ENCODE measurements at regions not wholly inside any gene's neighbourhood (a gene's known extent, or its start where the extent isn't known, plus 50 kb on each side); places are given as distances from the start of the nearest gene placed in this dataset.
"Not testable (repeated sequence)": the region's sequence is repeated elsewhere in the genome, so short reads cannot be mapped to it uniquely, and the experiment has no call there.

DNA sequence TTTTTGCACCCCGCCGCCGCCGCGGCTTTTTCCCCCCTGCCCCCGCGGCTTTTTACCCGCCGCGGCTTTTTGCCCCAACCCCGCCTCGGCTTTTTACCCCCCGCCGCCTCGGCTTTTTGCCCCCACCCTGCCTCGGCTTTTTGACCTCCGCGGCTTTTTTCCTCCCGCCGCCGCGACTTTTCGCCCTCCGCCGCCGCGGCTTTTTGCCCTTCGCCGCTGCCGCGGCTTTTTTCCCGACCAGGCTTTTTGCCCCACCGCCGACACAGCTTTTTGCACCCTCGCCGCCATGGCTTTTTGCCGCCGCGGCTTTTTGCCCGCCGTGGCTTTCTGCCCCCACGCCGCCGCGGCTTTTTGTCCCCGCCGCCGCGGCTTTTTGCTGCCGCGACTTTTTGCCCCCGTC is 137.0 kb upstream of the TP53TG3D start:
- no peak for DNase-seq (ENCODE audit: low read depth in 2 of 2)

DNA sequence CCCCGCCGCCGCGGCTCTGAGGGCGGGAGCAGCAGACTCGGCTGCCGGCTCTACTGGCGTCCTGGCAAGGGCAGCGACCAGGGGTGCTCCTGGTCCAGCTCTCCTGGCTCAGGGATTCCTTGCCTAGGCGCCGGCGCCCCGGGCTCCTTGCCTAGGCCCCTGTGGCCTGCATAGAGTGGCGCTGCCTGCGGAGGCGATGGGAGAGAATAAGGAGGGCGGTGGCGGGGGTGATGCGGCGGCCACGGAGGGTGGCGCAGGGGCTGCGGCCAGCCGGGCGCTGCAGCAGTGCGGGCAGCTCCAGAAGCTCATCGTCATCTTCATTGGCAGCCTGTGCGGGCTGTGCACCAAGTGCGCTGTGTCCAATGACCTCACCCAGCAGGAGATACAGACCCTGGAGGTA is 136.6 kb upstream of the TP53TG3D start:
- not testable (repeated sequence) for DNase-seq (ENCODE audit: low read depth in 2 of 2)

DNA sequence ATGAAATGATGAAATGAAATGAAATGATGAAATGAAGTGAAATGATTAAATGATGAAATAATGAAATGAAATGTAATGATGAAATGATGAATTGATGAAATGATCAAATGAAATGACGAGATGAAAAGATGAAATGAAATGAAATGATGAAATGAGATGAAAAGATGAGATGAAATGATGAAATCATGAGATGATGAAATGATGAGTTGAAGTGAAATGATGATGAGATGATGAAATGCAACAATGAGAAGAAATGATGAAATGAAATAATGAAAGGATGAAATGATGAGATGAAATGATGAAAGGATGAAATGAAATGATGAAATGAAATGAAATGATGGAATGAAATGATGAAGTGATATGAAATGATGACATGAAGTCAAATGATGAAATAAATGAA is 132.7 kb upstream of the TP53TG3D start:
- DNase-seq (ENCODE audit: low read depth in 2 of 2) = not testable (repeated sequence)

DNA sequence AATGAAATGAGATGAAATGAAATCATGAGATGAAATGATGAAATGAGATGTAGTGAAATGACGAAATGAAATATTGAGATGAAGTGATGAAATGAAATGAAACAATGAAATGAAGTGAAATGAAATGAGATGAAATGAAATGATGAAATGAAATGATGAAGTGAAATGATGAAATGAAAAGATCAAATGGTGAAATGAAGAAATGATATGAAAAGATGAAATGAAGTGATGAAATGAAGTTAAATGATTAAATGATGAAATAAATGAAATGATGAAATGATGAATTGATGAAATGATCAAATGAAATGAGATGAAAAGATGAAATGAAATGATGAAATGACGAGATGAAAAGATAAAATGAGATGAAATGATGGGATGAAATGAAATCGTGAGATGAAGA is 132.3 kb upstream of the TP53TG3D start:
- not testable (repeated sequence) for DNase-seq (ENCODE audit: low read depth in 2 of 2)

DNA sequence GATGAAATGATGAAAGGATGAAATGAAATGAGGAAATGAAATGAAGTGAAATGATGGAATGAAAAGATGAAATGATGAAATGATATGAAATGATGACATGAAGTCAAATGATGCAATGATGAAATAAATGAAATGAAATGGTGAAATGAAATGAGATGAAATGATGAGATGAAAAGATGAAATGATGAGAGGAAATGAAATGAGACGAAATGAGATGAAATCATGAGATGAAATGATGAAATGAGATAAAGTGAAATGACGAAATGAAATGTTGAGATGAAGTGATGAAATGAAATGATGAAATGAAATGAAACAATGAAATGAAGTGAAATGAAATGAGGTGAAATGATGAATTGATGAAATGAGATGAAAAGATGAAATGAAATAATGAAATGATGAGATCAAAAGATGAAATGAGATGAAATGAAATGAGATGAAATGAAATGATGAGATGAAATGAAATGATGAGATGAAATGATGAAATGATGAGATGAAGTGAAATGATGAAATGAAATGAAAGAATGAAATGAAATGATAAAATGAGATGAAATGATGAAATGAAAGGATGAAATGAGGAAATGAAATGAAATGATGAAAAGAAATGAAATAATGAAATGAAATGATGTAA is 131.7 kb upstream of the TP53TG3D start:
- DNase-seq (ENCODE audit: low read depth in 2 of 2) = not testable (repeated sequence)

DNA sequence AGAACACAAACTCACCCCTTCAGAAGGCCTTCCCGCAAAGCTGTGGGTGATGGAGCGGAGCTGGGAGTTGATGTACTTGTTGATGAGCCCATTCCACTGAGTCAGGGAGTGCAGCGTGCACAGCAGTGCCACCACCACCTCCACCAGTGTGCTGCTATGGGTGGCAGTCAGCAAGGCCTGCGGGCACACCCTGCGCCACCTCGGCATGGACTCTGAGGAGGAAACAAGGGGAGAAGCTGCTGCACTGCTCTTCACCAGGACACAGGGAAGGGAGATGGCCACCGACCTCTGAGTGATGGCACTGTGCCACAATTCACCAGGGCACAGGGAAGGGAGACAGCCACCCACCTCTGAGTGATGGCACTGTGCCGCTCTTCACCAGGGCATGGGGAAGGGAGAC is 100.7 kb upstream of the TP53TG3D start:
- DNase-seq (ENCODE audit: low read depth in 2 of 2) = not testable (repeated sequence)

DNA sequence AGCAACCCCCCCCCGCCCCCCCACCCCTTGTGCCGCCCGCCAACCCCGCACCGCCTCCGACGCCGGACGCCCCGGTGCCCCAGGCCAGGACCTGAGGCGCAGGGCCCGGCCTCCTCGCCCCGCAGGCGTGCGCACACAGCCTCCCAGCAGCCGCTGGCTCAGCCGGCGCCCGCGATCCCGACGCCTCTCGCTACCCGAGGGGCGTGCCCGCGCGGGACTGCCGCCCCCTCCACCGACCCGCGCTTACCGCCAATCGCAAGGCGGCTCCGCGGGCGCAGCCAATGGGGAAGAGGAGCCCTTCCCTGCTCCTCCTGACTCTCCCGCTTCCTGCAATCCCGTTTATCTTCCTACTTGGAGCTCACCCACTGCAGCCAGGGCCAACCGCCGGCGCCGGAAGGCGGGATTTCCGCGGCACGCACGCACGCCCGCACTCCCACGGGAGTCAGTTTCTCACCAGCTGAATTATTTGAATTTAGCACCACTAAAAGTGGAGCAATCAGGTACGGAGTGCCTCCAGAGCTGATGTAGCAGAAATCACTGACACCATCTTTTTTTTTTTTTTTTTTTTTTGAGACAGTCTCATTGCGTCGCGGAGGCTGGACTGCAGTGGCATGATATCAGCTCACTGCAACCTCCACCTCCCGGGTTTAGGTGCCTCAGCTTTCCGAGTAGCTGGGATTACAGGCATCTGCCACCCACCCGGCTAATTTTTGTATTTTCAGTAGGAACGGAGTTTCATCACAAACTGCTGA is 65.0 kb upstream of the TP53TG3D start:
- not testable (repeated sequence) for DNase-seq (ENCODE audit: low read depth in 2 of 2)

DNA sequence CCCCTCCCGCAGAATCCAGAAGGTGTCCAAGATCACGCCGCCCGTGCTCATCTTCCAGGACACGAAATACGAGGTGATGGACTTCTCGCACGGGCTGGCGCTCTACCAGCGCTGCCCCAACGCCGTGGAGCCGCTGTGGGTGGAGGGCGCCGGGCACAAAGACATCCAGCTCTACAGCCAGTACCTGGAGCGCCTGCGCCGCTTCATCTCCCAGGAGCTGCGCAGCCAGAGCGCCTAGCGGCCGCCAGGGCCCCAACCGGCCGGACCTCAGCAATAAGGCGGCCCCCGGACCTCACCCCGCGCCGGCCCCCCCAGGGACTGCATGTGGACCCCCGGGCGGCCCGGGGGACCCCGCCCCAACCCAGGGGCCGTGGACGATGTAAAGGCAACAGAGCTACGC is 50.5 kb upstream of the TP53TG3D start:
- not testable (repeated sequence) for DNase-seq (ENCODE audit: low read depth in 2 of 2)
